Ovary (tissue), 3 donors: ENCODE measurements at regions not wholly inside any gene's neighbourhood (a gene's known extent, or its start where the extent isn't known, plus 50 kb on each side); places are given as distances from the start of the nearest gene placed in this dataset.

ENCODE experiments used
- CTCF ChIP-seq, 3 donors: fragments of 450-650 bp in 2 of 3; fragments of 200-600 bp in 1 of 3; IDR thresholded peaks; one replicate each; pipeline versions ENCODE4 v1.5.1 to v1.8.0; 2016 to 2022; ENCODE audit warnings: antibody characterized with exemption in 3 of 3, mild to moderate bottlenecking in 1 of 3
- POLR2A ChIP-seq: fragments of 450-650 bp; IDR thresholded peaks from one replicate; pipeline ENCODE4 v1.6.1; 2017; ENCODE audit warnings: antibody characterized with exemption, mild to moderate bottlenecking, moderate library complexity
- donor health status: DM: no; HTN: no; CAD: no.

- TF ChIP-seq POLR2A (no peak), CTCF (IDR thresholded peaks at IDR 0.05) (no peak)
Observed at GRCh38 chr6:54441687-54442248, 133.5 kb downstream of the TINAG start.
